ENCODE measurements at regions not wholly inside any gene's neighbourhood (a gene's known extent, or its start where the extent isn't known, plus 50 kb on each side); places are given as distances from the start of the nearest gene placed in this dataset.
"Not testable (repeated sequence)": the region's sequence is repeated elsewhere in the genome, so short reads cannot be mapped to it uniquely, and the experiment has no call there.

DNA sequence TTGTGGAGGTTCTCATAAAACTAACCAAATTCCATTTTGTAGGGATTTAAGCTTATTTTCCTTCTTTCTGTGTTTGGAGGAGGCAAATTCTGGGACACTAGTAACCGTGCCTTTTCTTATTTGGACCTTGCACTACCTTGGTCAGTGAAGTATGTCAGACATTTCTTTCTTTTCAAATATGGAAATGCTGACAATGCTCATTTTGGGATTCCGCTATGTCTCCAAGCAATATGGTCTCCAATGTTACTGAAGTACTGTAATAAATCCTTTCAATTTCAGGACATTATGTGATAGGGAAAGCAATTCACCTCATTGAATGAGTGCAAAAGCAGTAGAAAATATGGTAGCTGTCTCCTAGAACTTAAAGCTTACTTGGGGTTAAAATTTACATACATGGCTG, 372.3 kb downstream of the HLX start:
- H4K8ac ChIP-seq (ENCODE audit: low read depth, low read length): no peak overlapping the region
- H2BK120ac ChIP-seq (ENCODE audit: low read depth, low read length): no peak overlapping the region
- DNase-seq (ENCODE audit: low spot score): no peak
- H3K14ac ChIP-seq (ENCODE audit: low read length): no peak overlapping the region
- no peak overlapping the region for H2BK12ac ChIP-seq (ENCODE audit: low read length)
- H2AFZ ChIP-seq (ENCODE audit: low read length): no peak overlapping the region
- H2BK15ac ChIP-seq (ENCODE audit: low read length): no peak overlapping the region
- H3K4me3 ChIP-seq (ENCODE audit: low read length in 2 of 2): no peak overlapping the region
- no peak overlapping the region for H3K23ac ChIP-seq (ENCODE audit: low read depth, low read length, poor library complexity)
- H2AK5ac ChIP-seq (ENCODE audit: low read depth, low read length): no peak overlapping the region
- H3K9me3 ChIP-seq (replicated peaks in 1 of 2; ENCODE audit: control insufficient read depth in 2 of 2, insufficient read depth in 1 of 2, low read depth in 1 of 2, low read length in 2 of 2): no peaks in the 10 kb centered on the region
- no peak overlapping the region for H3K27ac ChIP-seq (replicated peaks; ENCODE audit: low read length)
- no peaks in the 10 kb centered on the region for H3K79me1 ChIP-seq (ENCODE audit: low read depth, low read length)
- no peak overlapping the region for H3K9ac ChIP-seq (ENCODE audit: low read depth, low read length, poor library complexity)
- no peak overlapping the region for H3K4ac ChIP-seq (ENCODE audit: low read length)
- H3K18ac ChIP-seq (ENCODE audit: low read length): no peak overlapping the region
- H3K36me3 ChIP-seq (replicated peaks in 1 of 2; ENCODE audit: control insufficient read depth in 2 of 2, insufficient read depth in 2 of 2, low read length in 2 of 2): no peaks in the 10 kb centered on the region
- no CpG with 5 or more reads among the region's 2 CpGs for WGBS, 2 donors (ENCODE audit: extremely low coverage in 2 of 2, insufficient read length in 2 of 2, insufficient replicate concordance in 1 of 2)
- no peak overlapping the region for H3K4me2 ChIP-seq (ENCODE audit: insufficient read depth, low read length, poor library complexity, severe bottlenecking)
- no peak overlapping the region for H4K91ac ChIP-seq (ENCODE audit: low read depth, low read length, poor library complexity)
- no peaks in the 10 kb centered on the region for H3K4me1 ChIP-seq (ENCODE audit: control insufficient read depth in 2 of 2, insufficient read depth in 1 of 2, low read depth in 1 of 2, low read length in 2 of 2)
- no peaks in the 10 kb centered on the region for H3K27me3 ChIP-seq (ENCODE audit: control insufficient read depth in 3 of 3, insufficient read depth in 3 of 3, low read depth in 1 of 3, low read length in 3 of 3)
- no peak overlapping the region for H2BK5ac ChIP-seq (ENCODE audit: low read length)

DNA sequence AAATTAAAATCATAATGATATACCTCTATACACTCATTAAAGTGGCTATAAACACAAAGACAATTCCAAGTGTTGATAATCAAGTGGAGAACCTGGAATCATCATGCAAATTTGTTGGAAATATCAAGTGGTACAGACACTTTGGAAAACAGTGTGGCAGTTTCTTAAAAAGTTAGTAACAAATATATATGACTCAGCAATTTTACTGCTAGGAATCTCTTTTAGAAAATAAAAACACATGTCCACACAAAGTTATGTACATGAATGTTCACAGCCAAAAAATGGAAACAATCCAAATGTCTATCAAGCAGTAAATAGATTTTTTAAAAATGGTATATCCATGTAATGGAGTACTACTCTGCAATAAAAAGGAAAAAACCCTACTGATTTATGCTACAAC, 375.6 kb downstream of the HLX start:
- Histone ChIP-seq H2AK5ac (ENCODE audit: low read depth, low read length) (no peak overlapping the region), H2BK120ac (ENCODE audit: low read depth, low read length) (no peak overlapping the region), H2BK12ac (ENCODE audit: low read length) (no peak overlapping the region)

DNA sequence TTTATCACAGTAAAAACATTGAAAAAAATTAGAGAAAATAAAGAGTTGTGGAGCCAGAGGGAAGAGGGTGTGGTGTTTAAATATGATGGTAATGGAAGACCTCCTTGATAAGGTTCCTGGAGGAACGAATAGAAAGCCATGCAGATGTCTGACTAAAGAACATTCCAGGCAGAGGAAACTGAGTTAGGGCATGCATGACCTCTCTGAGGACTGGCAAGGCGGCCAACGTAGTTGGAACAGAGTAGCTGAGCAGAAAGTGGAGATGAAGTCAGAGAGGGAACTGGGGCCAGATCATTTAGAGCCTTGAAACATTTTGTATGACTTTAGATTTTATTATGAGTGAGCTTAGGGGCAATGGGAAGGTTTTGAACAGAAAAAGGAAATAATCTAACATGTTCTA, 377.5 kb downstream of the HLX start:
- Histone ChIP-seq H2BK12ac (ENCODE audit: low read length) (no peak overlapping the region), H3K27me3 (ENCODE audit: control insufficient read depth in 3 of 3, insufficient read depth in 3 of 3, low read depth in 1 of 3, low read length in 3 of 3) (no peaks in the 10 kb centered on the region), H3K9me3 (replicated peaks in 1 of 2; ENCODE audit: control insufficient read depth in 2 of 2, insufficient read depth in 1 of 2, low read depth in 1 of 2, low read length in 2 of 2) (no peaks in the 10 kb centered on the region), H2BK15ac (ENCODE audit: low read length) (no peak overlapping the region), H2AFZ (ENCODE audit: low read length) (no peak overlapping the region), H3K4me3 (ENCODE audit: low read length in 2 of 2) (no peak overlapping the region), H2BK5ac (ENCODE audit: low read length) (no peak overlapping the region), H3K18ac (ENCODE audit: low read length) (no peak overlapping the region), H3K14ac (ENCODE audit: low read length) (no peak overlapping the region), H3K4ac (ENCODE audit: low read length) (no peak overlapping the region), H3K27ac (replicated peaks; ENCODE audit: low read length) (no peak overlapping the region), H4K8ac (ENCODE audit: low read depth, low read length) (no peak overlapping the region), H2AK5ac (ENCODE audit: low read depth, low read length) (no peak overlapping the region), H2BK120ac (ENCODE audit: low read depth, low read length) (no peak overlapping the region), H3K4me2 (ENCODE audit: insufficient read depth, low read length, poor library complexity, severe bottlenecking) (no peak overlapping the region), H3K23ac (ENCODE audit: low read depth, low read length, poor library complexity) (no peak overlapping the region), H3K9ac (ENCODE audit: low read depth, low read length, poor library complexity) (no peak overlapping the region), H3K36me3 (replicated peaks in 1 of 2; ENCODE audit: control insufficient read depth in 2 of 2, insufficient read depth in 2 of 2, low read length in 2 of 2) (no peaks in the 10 kb centered on the region), H3K4me1 (ENCODE audit: control insufficient read depth in 2 of 2, insufficient read depth in 1 of 2, low read depth in 1 of 2, low read length in 2 of 2) (no peaks in the 10 kb centered on the region), H4K91ac (ENCODE audit: low read depth, low read length, poor library complexity) (no peak overlapping the region), H3K79me1 (ENCODE audit: low read depth, low read length) (no peaks in the 10 kb centered on the region)
- no peak for DNase-seq (ENCODE audit: low spot score)
- no CpG with 5 or more reads among the region's 3 CpGs for WGBS, 2 donors (ENCODE audit: extremely low coverage in 2 of 2, insufficient read length in 2 of 2, insufficient replicate concordance in 1 of 2)

More for the DNA sequence above, 375.6 kb downstream of the HLX start:
- Histone ChIP-seq H3K4ac (ENCODE audit: low read length) (no peak overlapping the region), H3K27ac (replicated peaks; ENCODE audit: low read length) (no peak overlapping the region), H2AFZ (ENCODE audit: low read length) (no peak overlapping the region), H2BK15ac (ENCODE audit: low read length) (no peak overlapping the region), H3K9ac (ENCODE audit: low read depth, low read length, poor library complexity) (no peak overlapping the region), H3K4me3 (ENCODE audit: low read length in 2 of 2) (no peak overlapping the region), H3K14ac (ENCODE audit: low read length) (no peak overlapping the region), H4K8ac (ENCODE audit: low read depth, low read length) (no peak overlapping the region), H3K23ac (ENCODE audit: low read depth, low read length, poor library complexity) (no peak overlapping the region), H3K27me3 (ENCODE audit: control insufficient read depth in 3 of 3, insufficient read depth in 3 of 3, low read depth in 1 of 3, low read length in 3 of 3) (no peaks in the 10 kb centered on the region), H3K4me1 (ENCODE audit: control insufficient read depth in 2 of 2, insufficient read depth in 1 of 2, low read depth in 1 of 2, low read length in 2 of 2) (no peaks in the 10 kb centered on the region), H3K18ac (ENCODE audit: low read length) (no peak overlapping the region), H2BK5ac (ENCODE audit: low read length) (no peak overlapping the region), H3K36me3 (replicated peaks in 1 of 2; ENCODE audit: control insufficient read depth in 2 of 2, insufficient read depth in 2 of 2, low read length in 2 of 2) (no peaks in the 10 kb centered on the region), H3K79me1 (ENCODE audit: low read depth, low read length) (no peaks in the 10 kb centered on the region), H3K4me2 (ENCODE audit: insufficient read depth, low read length, poor library complexity, severe bottlenecking) (no peak overlapping the region), H4K91ac (ENCODE audit: low read depth, low read length, poor library complexity) (no peak overlapping the region), H3K9me3 (replicated peaks in 1 of 2; ENCODE audit: control insufficient read depth in 2 of 2, insufficient read depth in 1 of 2, low read depth in 1 of 2, low read length in 2 of 2) (no peaks in the 10 kb centered on the region)
- no peak for DNase-seq (ENCODE audit: low spot score)

DNA sequence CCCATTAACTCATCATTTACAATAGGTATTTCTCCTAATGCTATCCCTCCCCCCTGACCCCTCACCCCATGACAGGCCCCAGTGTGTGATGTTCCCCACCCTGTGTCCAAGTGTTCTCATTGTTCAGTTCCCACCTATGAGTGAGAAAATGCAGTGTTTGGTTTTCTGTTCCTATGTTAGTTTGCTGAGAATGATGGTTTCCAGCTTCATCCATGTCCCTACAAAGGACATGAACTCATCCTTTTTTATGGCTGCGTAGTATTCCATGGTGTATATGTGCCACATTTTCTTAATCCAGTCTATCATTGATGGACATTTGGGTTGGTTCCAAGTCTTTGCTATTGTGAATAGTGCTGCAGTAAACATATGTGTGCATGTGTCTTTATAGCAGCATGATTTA, 378.3 kb downstream of the HLX start:
- H3K27me3 ChIP-seq (ENCODE audit: control insufficient read depth in 3 of 3, insufficient read depth in 3 of 3, low read depth in 1 of 3, low read length in 3 of 3); H3K27ac ChIP-seq (replicated peaks; ENCODE audit: low read length); H2AK5ac ChIP-seq (ENCODE audit: low read depth, low read length); H2BK120ac ChIP-seq (ENCODE audit: low read depth, low read length); H3K79me1 ChIP-seq (ENCODE audit: low read depth, low read length); H3K4me1 ChIP-seq (ENCODE audit: control insufficient read depth in 2 of 2, insufficient read depth in 1 of 2, low read depth in 1 of 2, low read length in 2 of 2); H2AFZ ChIP-seq (ENCODE audit: low read length); H2BK12ac ChIP-seq (ENCODE audit: low read length); H4K8ac ChIP-seq (ENCODE audit: low read depth, low read length); H3K4me3 ChIP-seq (ENCODE audit: low read length in 2 of 2); H3K4ac ChIP-seq (ENCODE audit: low read length); H3K4me2 ChIP-seq (ENCODE audit: insufficient read depth, low read length, poor library complexity, severe bottlenecking); H3K23ac ChIP-seq (ENCODE audit: low read depth, low read length, poor library complexity); H3K9ac ChIP-seq (ENCODE audit: low read depth, low read length, poor library complexity); DNase-seq (ENCODE audit: low spot score); H3K36me3 ChIP-seq (replicated peaks in 1 of 2; ENCODE audit: control insufficient read depth in 2 of 2, insufficient read depth in 2 of 2, low read length in 2 of 2); H4K91ac ChIP-seq (ENCODE audit: low read depth, low read length, poor library complexity); H3K18ac ChIP-seq (ENCODE audit: low read length); H2BK5ac ChIP-seq (ENCODE audit: low read length); H3K9me3 ChIP-seq (replicated peaks in 1 of 2; ENCODE audit: control insufficient read depth in 2 of 2, insufficient read depth in 1 of 2, low read depth in 1 of 2, low read length in 2 of 2); H2BK15ac ChIP-seq (ENCODE audit: low read length); H3K14ac ChIP-seq (ENCODE audit: low read length): not testable (repeated sequence)
- WGBS, 2 donors (ENCODE audit: extremely low coverage in 2 of 2, insufficient read length in 2 of 2, insufficient replicate concordance in 1 of 2): no CpG with 5 or more reads among the region's 1 CpG

Measured in neuronal stem cell (in vitro differentiated cells).